PC-3 (cell line): ENCODE measurements at regions not wholly inside any gene's neighbourhood (a gene's known extent, or its start where the extent isn't known, plus 50 kb on each side); places are given as distances from the start of the nearest gene placed in this dataset.

Experiments
- ATAC-seq: fragments of 200-7000 bp; cut with Tn5 transposase; 2 replicates; pipeline ENCODE4 v1.9.1; 2020; ENCODE audit warnings: mild to moderate bottlenecking, moderate library complexity
- BruUV-seq: library from RNA; stranded (reverse); fragments of 400-500 nt; replicated peaks from 2 replicates; lab custom pipeline; 2021; lab: Mats Ljungman, UMichigan
- CTCF ChIA-PET: fragments of 300-600 bp; sonication (Branson Sonifier 250); formaldehyde crosslinking; loops from one replicate; lab custom pipeline; 2022; ENCODE audit warnings: antibody characterized with exemption; lab: Charles Lee
- POLR2A ChIA-PET: fragments of 300-600 bp; sonication (Branson Sonifier 250); formaldehyde crosslinking; loops from one replicate; lab custom pipeline; 2022; ENCODE audit warnings: antibody characterized with exemption; ENCODE audit not compliant: unreplicated experiment; lab: Charles Lee
- DNase-seq: peaks from one replicate; pipeline ENCODE4 v3.0.0-alpha.2; 2015
- H2AFZ ChIP-seq: fragments of 300-600 bp; sonication (generic); 2 replicates; pipeline ENCODE4 v1.6.0; 2016; ENCODE audit warnings: antibody characterized with exemption, low read length
- H3F3A ChIP-seq: fragments of 300-600 bp; sonication (generic); one replicate; pipeline ENCODE4 v1.6.0; 2017; ENCODE audit warnings: antibody characterized with exemption, low read length, control low read depth, mild to moderate bottlenecking; ENCODE audit not compliant: unreplicated experiment
- H3K27ac ChIP-seq: fragments of 300-600 bp; sonication (generic); 2 replicates; pipeline ENCODE4 v1.5.1; 2016; ENCODE audit warnings: mild to moderate bottlenecking, low read length
- H3K27me3 ChIP-seq: fragments of 300-600 bp; sonication (generic); 2 replicates; pipeline ENCODE4 v1.6.1; 2016; ENCODE audit warnings: low read length, mixed read lengths
- H3K36me3 ChIP-seq: fragments of 300-600 bp; sonication (generic); 2 replicates; pipeline ENCODE4 v1.6.1; 2016; ENCODE audit warnings: low read depth, mixed run types, low read length, mixed read lengths
- H3K4me1 ChIP-seq: fragments of 300-600 bp; sonication (generic); 2 replicates; pipeline ENCODE4 v1.5.1; 2016; ENCODE audit warnings: low read length; ENCODE audit not compliant: insufficient read depth
- H3K4me2 ChIP-seq: fragments of 300-600 bp; sonication (generic); 2 replicates; pipeline ENCODE4 v1.6.0; 2016; ENCODE audit warnings: low read length
- H3K4me3 ChIP-seq: fragments of 300-600 bp; sonication (generic); 2 replicates; pipeline ENCODE4 v1.5.1; 2016; ENCODE audit warnings: mild to moderate bottlenecking, low read length, mixed read lengths
- H3K79me2 ChIP-seq: fragments of 300-600 bp; sonication (generic); 2 replicates; pipeline ENCODE4 v1.6.1; 2017; ENCODE audit warnings: low read length, mixed read lengths
- H3K9ac ChIP-seq: fragments of 300-600 bp; sonication (generic); 2 replicates; pipeline ENCODE4 v1.6.0; 2016; ENCODE audit warnings: mild to moderate bottlenecking, low read length
- H3K9me2 ChIP-seq: fragments of 300-600 bp; sonication (generic); replicated peaks from 2 replicates; pipeline ENCODE4 v1.6.1; 2016; ENCODE audit warnings: mixed run types, low read length, mixed read lengths
- H3K9me3 ChIP-seq: fragments of 300-600 bp; sonication (generic); 2 replicates; pipeline ENCODE4 v1.6.1; 2016; ENCODE audit warnings: low read length, mixed read lengths
- H4K20me1 ChIP-seq: fragments of 300-600 bp; sonication (generic); 2 replicates; pipeline ENCODE4 v1.6.1; 2016; ENCODE audit warnings: low read length, mixed read lengths
- CTCF ChIP-seq: fragments of 300-600 bp; sonication (generic); conservative IDR thresholded peaks from 2 replicates; pipeline ENCODE4 v1.5.1; 2017; ENCODE audit warnings: antibody characterized with exemption, low read depth, mild to moderate bottlenecking, low read length
- EZH2 ChIP-seq: fragments of 300-600 bp; sonication (generic); IDR thresholded peaks from one replicate; pipeline ENCODE4 v1.6.1; 2017; ENCODE audit warnings: antibody characterized with exemption, mild to moderate bottlenecking, low read length; ENCODE audit not compliant: unreplicated experiment
- EZH2phosphoT487 ChIP-seq: fragments of 300-600 bp; sonication (generic); IDR thresholded peaks from 2 replicates; pipeline ENCODE4 v1.6.1; 2018; ENCODE audit warnings: mild to moderate bottlenecking, antibody characterized with exemption, low read length, borderline replicate concordance
- intact Hi-C: fragments of 100-400 bp; cut with micrococcal nuclease; formaldehyde crosslinking; loops from 2 replicates; pipeline ENCODE4 v1.9.0; 2023

- no peaks in the 10 kb centered on the region for H3K9me2 ChIP-seq
- H3K36me3 ChIP-seq, result no peaks in the 10 kb centered on the region
- DNase-seq (no peak), ATAC-seq (no peak)
- H4K20me1 ChIP-seq, result no peaks in the 10 kb centered on the region
- intact Hi-C loops, result no loop called here
- no peaks in the 10 kb centered on the region for H3F3A ChIP-seq
- H3K4me3 ChIP-seq, result no peak overlapping the region
- no peak for TF ChIP-seq CTCF
- no peak for TF ChIP-seq EZH2
- no peak for TF ChIP-seq EZH2phosphoT487
- H2AFZ ChIP-seq, result no peak overlapping the region
- BruUV-seq, result no TSS peak
- H3K4me1 ChIP-seq, result peaks cover 15% of the 10 kb centered on the region
- no peaks in the 10 kb centered on the region for H3K79me2 ChIP-seq
- no peaks in the 10 kb centered on the region for H3K9me3 ChIP-seq
- ChIA-PET POLR2A (no interaction called here), CTCF (no interaction called here)
- no peak overlapping the region for H3K27ac ChIP-seq
- no peak overlapping the region for H3K4me2 ChIP-seq
- H3K9ac ChIP-seq, result no peak overlapping the region
- H3K27me3 ChIP-seq, result no peaks in the 10 kb centered on the region
These were observed 208.0 kb upstream of the DEPDC1 start for GRCh38 chr1:68704800-68705443.

- ChIA-PET CTCF (no interaction called here), POLR2A (no interaction called here)
- Histone ChIP-seq H2AFZ (no peak overlapping the region), H3K4me2 (no peak overlapping the region), H4K20me1 (no peaks in the 10 kb centered on the region), H3K9me3 (no peaks in the 10 kb centered on the region), H3K27me3 (no peaks in the 10 kb centered on the region), H3K4me3 (no peak overlapping the region), H3K9me2 (no peaks in the 10 kb centered on the region), H3K27ac (no peak overlapping the region), H3K79me2 (no peaks in the 10 kb centered on the region), H3F3A (no peaks in the 10 kb centered on the region), H3K36me3 (no peaks in the 10 kb centered on the region), H3K9ac (no peak overlapping the region), H3K4me1 (peaks cover 15% of the 10 kb centered on the region)
- ATAC-seq (no peak), DNase-seq (no peak)
- no peak for TF ChIP-seq EZH2
- TF ChIP-seq EZH2phosphoT487, result no peak
- TF ChIP-seq CTCF, result no peak
- BruUV-seq, result no TSS peak
- intact Hi-C loops, result no loop called here
These were observed 208.6 kb upstream of the DEPDC1 start for GRCh38 chr1:68705466-68705865.

GRCh38 chr1:68706639-68707317 is 209.9 kb upstream of the DEPDC1 start:
- Histone ChIP-seq H2AFZ (no peak overlapping the region), H3K27me3 (no peaks in the 10 kb centered on the region), H3F3A (no peaks in the 10 kb centered on the region), H3K79me2 (no peaks in the 10 kb centered on the region), H3K4me2 (no peak overlapping the region), H4K20me1 (no peaks in the 10 kb centered on the region), H3K27ac (no peak overlapping the region), H3K4me3 (no peak overlapping the region), H3K36me3 (no peaks in the 10 kb centered on the region), H3K9me2 (no peaks in the 10 kb centered on the region), H3K9ac (no peak overlapping the region), H3K9me3 (no peaks in the 10 kb centered on the region), H3K4me1 (peaks cover 15% of the 10 kb centered on the region)
- ChIA-PET CTCF (no interaction called here), POLR2A (no interaction called here)
- no peak for ATAC-seq
- TF ChIP-seq CTCF (no peak), EZH2phosphoT487 (no peak), EZH2 (no peak)
- DNase-seq, result no peak
- intact Hi-C loops, result no loop called here
- BruUV-seq, result no TSS peak
